DMS53 treated with DMSO at 0.1 percent for 48 hours (cell line): ENCODE measurements at regions not wholly inside any gene's neighbourhood (a gene's known extent, or its start where the extent isn't known, plus 50 kb on each side); places are given as distances from the start of the nearest gene placed in this dataset.

ENCODE experiments used
- DNase-seq: peaks from one replicate; lab custom pipeline; 2025; ENCODE audit not compliant: unreplicated experiment; lab: John Stamatoyannopoulos, UW

DNA sequence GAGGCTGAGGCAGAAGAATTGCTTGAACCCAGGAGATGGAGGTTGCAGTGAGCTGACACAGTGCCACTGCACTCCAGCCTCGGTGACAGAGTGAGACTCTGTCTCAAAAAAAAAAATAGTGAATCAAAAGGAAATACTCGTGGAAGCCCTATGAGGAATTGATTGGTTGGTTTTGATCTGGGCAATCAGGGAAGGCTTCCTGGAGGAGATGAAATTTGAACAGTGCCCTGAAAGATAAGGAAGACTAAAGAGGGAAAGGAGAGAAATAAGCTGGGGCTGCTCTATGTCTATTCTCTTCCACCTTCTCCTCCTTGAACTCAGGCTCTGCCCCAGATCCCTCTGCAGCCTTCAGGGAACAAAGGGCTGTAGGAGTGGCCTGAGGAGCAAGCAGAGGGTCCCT lies 54.1 kb downstream of the IRF2BPL start:
- no peak for DNase-seq

DNA sequence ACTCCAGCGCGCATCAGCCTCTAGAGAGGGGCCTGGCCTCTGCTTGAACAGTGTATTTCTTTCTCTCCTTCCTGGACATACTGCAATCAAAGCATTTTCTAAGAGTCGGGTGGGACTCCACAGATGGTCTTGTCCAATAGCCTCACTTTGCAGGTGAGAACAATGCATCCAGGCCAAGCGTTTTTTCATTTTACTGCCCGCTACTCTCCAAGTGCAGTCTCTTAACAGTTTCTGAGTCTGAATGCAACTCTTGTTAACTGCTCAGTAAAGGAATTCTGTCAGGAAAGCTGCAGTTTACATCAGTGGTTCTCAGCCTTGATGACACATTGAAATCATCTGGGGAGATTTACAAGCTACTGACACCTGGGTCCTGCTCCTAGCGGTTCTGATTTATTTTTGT lies 57.0 kb downstream of the IRF2BPL start:
- no peak for DNase-seq

DNA sequence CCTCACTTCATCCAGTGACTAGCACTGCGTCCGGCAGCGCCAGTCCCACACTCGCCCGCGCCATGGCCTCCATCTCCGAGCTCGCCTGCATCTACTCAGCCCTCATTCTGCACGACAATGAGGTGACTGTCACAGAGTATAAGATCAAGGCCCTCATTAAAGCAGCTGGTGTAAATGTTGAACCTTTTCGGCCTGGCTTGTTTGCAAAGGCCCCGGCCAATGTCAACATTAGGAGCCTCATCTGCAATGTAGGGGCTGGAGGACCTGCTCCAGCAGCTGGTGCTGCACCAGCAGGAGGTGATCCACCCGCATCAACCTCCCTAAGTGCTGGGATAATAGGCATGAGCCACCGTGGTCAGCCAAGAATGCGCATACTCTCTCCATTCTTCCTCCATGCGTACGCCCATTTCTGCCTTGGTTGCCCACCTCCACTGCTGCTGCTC lies 59.9 kb downstream of the IRF2BPL start:
- peak; percentile 80 for DNase-seq

DNA sequence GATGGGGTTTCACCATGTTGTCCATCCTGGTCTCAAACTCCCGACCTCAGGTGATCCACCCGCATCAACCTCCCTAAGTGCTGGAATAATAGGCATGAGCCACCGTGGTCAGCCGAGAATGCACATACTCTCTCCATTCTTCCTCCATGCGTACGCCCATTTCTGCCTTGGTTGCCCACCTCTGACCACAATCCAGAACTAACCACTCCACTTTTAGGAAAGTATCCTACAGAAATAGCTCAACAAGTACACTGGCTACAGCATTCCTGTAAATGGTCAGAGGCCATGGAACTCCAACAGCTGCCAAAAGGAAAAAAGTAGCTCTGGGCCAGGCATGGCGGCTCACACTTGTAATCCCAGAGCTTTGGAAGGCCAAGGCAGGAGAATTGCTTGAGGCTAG lies 60.7 kb downstream of the IRF2BPL start:
- no peak for DNase-seq

DNA sequence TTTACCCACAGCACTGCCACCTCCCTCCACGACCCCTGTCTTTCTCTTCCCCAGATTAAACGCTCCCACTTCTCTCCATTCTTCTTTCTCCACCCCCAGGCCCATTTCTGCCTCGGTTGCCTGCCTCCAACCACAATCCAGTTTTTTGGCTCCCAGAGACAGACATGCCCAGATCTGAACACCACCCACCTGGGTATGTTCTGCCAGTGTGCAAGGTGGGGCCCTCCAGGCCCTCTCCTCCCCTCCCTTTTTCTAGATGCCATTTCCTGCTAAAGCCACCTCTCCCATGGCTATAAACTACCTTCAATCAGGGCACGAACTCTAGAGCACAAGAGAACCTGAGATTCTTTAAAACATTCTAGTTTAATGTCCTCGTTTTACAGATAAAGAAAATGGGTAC lies 63.3 kb downstream of the IRF2BPL start:
- no peak for DNase-seq

DNA sequence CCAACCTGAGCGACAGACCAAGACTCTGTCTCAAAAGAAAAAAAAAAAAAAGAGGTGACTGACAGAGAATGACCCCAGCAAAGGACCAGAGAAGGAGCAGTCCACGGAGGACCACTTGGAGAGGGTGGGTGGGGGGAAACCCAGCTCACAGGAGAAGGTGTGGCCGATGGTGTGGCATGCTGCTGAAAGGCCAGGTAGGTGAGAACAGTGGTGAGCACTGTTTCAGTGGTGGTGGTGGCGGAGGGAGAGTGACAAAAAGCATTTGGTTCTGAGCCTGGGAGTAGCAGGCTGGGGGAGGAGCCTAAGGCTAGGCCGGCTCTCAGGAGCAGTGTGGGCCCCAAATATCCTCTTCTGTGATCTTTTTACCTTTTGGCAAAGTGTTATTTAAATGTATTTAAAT lies 63.8 kb downstream of the IRF2BPL start:
- no peak for DNase-seq

DNA sequence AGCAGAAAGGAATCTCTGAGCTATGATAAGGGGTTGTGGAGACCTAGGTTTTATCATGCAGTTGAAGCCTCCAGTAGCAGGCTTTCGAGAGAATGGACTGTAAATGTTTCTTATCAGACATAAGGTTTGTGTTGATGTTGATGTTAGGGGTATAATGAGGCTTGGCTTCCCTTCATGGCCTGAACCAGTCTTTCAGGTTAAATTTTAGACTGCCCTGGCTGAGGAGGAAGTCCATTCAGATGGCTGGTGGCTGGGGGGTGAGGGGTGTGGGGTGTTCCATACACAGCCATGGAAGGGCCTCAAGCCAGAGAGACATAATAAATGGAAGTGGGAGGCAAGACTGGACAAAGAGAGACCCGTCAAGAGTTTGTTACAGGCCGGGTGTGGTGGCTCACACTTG lies 65.1 kb downstream of the IRF2BPL start:
- no peak for DNase-seq

DNA sequence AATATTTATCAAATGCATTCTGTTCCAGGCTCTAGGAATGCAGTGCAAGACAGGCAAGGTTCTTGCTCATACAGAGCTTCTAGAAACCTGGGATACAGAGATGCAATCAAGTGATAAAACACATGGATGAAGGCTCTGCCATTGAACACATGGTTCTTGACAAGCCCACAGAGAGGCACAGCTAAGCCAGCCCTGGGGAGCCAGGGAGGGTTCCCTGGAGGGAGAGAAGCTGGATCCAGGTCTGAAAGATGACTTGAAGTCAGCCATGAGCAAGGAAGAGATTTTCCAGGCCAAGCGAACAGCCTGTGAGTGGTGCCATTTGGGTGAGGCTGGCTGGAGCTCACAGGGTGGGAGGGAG lies 66.2 kb downstream of the IRF2BPL start:
- DNase-seq = no peak

DNA sequence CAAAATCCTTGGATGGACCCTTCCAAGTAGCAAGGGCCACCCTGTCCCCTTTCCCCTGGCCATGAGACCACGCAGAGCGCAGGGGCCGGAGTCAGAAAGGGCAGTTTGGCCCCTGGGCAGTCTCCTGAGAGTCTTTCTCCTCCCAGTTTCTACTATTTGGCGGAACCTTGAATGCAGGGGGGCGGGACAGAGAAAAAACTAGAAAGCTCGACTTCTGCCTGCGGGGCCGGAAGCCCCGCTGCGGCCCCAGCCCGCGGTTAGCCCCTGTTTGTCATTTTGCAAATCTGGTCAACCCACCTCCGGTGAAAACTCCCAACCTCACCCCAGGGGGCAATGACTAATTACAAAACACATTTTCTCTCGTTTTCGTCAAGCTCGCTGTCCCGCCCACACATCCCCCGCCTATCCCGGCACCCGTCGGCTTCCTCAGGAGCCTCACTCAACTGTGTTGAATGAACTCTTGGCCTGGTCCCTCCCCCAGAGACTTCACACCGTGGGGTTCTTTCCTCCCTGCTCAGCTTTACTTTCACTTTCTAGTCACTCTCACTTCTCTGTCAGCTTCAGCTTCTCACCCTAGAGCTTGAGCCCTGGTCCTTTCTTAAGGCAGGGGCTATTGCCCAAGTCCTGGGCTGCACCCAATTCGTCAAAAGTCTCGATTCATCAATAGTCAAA lies 66.7 kb downstream of the IRF2BPL start:
- DNase-seq = peak; percentile 61

DNA sequence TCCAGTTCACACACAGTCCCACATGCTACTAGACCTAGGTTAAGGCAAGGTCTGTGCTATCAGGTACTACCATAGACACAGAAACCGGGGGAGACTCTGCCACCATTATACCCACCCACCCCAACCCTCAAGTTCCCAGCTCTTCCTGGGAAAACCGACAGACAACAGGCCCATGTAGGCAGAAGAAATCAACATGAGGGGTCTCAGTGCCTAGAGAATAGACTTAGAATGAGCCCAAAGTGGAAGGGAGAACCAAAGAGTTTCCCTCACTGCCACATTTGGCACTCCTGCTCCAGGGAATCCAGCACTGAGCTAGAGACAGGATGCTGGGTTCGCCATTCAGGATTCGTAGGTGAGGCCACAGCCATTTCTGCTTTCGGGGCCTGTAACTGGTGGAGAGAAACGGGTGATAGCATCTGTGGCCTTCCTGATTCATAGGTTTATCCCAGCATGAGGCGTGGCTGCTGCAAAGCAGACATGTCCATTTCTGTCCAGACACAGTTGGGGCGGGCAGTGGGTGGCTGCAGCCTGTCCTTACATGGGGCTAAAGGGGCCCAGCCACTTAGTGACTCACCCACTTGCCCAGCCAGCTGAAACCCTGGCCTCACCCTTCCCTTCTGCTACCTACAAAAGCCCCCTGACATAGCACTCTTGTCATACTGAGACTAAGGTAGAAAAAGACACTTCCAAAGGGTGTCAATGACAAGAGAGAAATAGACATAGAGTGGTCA lies 69.4 kb downstream of the IRF2BPL start:
- DNase-seq = no peak

DNA sequence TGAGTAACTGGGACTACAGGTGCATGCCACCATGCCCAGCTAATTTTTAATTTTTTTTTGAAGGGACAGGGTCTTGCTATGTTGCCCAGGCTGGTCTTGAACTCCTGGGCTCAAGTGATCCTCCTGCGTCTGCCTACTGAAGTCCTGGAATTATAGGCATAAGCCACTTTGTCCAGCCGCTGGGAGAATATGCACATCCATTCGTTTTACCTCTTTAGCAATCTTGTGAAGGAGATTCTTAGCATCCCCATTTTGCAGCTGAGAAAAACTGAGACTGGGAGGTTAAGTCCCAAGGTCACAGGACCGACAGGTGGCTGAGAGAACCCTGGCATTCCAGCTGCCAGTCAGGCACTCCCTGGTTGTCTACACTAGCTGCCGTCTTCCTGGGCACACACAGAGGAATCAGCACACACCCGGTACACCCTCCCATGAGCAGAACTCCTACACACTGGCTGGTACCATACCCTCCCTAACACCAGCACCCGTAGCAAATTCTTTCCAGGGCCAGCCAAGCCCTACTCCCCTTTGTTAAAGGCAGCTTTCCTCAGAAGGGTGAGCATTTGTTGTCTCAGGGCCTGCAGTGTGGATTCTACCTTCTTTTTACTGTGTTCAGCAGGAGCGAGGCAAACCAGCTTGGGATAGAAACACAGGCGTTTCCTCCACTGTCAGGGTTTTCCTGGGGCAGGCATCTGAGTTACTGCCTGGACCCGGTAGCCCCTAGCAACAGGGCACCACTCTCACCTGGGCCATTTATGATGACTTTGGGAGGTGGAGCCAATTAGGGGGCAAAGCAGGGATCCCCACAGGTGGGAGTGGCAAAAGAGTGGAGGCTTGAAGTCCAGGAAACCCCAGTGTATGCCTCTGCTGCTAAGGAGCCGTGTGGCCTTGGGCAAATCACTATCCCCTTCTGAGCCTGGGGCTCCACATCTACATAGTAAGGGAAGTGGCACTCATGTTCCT lies 70.2 kb downstream of the IRF2BPL start:
- DNase-seq = no peak

DNA sequence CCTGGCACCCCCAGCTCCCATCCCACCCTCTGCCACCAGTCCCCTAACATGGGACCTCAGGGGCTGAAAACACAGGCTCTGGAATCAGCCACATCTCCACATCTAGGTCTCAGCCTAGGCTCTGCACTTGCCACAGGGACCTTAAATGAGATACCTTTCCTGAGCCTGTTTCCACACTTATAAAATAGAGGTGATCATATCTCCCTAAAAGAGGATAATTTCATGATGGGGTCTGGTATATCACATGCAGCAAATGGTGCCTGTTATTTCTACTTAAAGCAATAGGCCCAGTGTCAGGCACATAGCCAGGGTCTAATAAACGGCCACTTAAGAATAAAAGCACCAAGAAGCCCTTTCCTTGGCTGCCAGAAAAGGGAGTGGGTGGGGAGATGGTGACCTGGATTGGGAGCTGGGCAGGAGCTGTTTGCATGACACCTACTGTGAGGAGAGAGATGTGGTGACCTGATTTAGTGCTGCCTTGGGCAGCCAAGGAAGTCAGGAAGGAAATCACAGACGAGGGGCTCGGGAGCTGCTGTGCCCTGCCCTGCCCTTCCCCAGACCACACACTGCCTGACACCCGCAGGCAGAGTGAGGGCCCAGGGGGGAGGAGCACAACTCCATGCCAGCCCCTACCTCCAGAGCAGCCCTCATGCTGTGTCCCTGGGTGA lies 71.2 kb downstream of the IRF2BPL start:
- DNase-seq = no peak

DNA sequence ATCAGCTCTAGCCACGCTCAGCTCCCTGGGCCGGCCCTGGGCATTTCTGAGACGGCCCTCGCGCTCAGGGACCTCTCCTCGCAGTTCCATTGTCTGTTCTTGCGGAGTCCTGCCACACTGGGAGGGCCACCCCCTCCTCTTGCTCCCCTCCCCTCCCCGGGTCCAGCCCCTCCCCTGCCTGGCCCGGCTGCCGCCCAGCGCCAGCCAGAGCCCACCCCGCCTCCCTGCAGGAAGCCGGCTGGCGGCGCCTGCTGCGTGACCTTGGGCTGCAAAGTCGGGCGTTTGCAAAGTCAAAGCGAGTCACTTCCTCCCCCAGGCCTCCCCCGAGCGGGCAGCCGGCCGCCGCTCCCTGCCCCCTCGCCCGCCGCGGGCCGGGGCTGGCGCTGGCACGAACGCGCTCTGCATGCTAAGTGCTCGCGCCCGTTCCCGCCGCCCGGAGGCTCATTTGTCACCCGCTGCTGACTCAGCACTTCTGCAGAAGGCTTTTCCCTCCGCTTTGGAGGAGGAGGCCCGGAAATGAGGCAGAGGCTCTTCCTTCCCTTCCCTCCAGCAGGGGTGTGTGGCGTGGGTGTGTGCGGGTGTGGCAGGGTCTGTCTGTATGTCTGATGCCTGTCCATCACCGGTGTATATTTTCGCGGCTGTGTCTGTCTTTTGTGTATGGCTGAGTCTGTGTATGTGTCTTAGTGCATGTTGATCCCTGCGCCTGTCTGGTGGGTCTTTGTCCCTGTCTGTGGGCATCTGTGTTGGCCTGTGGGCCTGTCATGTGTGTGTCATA lies 72.0 kb downstream of the IRF2BPL start:
- DNase-seq = peak; percentile 82

DNA sequence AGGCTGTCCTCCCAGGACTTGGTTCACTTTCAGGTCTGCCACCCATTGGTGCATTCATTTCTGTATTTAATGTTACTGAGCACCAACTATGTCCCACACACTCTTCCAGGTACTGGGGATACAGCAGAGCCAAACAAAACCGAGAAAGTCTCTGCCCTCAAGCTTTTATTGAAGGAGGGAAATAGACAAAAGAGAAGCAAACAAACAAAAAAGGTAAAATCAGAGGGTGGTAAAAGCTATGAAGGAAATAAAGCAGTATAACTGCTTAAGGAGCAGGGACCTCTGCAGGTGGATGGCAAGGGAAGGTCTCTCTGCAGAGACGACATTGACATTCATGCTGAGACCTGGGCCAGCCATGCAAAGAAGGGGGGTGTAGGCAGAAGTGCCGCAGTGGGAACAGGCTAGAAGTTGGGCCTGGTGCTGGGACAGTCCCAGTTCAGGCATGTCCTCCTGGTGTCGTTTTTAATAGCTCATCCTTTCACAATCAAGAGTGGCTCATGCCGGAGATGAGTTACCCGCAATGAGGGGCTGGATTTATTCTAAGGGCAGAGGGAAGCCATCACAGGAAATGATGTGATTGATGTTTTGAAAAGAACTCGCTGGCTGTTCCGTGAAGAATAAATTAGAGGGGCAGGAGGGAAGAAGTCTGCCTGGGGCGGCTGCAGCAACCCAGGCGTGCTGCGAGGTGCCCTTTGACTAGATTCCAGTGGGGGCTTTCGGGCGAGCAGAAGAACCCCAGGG lies 72.8 kb downstream of the IRF2BPL start:
- no peak for DNase-seq

DNA sequence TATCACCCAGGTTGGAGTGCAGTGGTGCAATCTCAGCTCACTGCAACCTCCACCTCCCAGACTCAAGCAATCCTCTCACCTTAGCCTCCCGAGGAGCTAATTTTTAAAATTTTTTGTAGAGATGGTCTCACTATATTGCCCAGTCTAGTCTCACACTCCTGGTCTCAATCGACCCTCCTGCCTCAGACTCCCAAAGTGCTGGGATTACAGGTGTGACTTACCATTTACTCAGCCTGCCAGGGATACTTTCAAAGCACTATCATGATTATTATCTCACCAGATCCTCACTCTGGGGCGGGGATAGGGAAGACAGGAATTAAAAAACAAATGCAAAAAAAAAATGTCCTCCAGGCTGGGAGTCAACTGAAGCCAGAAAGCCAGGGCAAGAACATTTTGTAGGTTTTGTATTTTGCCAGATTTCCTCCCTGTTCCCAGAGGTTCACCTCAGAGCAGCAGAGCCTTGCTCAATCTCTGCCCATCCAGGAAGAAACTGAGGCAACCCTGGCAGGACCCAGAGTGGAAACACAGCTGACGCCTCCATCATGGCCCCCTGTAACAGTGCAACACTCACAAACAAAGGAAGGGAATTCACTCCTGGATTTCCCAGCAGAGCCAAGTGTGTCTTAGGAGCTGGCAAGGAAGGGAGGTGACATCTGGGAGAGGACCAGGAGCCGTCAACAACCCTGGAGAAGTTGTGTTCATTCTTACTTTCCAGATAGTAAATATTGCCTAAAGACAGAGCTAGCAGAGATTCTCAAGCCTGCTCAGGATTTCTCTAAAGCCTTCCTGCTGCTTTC lies 73.9 kb downstream of the IRF2BPL start:
- DNase-seq = no peak

DNA sequence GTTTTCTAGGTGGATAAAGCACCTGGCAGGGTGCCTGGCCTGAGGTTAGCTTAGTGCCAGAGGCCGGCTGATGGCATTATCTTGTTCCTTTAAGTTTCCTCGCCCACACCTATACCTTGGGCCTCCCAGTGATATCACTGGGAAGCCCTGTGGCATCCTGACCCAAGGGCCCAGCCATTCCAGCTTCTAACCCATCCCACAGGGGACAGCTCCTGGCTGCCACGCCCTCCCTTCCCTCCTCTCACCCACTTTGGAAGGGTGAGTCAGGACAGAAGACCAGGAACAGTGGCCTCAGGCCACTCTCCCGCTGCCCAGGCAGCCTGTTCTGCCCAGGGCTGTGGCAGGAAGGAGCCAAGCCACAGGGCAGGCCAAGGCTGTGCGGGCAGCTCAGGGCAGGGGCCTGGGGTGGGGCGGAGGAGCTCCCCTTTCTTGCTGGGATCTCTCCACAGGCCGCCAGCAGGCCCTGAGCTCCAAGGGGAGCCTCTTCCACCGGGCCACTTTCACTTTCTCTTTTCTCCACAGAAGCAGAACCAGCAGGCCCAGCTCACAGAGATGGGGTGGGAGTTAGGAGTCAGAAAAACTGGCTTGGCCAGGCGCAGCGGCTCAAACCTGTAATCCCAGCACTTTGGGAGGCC lies 75.1 kb downstream of the IRF2BPL start:
- peak; percentile 33 for DNase-seq

DNA sequence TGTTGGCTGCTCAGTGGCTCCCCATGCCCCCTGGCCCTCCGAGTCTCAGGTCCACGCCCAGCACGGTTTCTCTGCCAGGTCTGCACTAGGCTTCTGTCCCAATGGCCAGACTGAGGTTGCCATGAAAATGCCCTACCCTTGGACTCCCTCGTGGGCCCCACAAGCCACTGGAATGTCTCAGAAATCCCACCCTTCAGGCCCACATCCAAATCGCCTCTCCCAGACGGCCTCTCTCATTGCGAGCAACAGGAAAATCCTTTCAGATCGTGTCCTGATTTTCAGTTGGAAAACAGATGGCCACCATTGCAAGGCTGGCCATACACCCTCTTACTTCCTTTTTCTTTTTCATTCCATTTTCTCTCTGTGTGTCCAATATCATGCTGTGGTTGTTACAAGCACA lies 77.3 kb downstream of the IRF2BPL start:
- DNase-seq = no peak
